Right kidney (tissue), 1 donor: ENCODE measurements at regions not wholly inside any gene's neighbourhood (a gene's known extent, or its start where the extent isn't known, plus 50 kb on each side); places are given as distances from the start of the nearest gene placed in this dataset.

Source experiments
- DNase-seq: peaks from one replicate; pipeline ENCODE4 v3.0.0-alpha.2; 2016

DNA sequence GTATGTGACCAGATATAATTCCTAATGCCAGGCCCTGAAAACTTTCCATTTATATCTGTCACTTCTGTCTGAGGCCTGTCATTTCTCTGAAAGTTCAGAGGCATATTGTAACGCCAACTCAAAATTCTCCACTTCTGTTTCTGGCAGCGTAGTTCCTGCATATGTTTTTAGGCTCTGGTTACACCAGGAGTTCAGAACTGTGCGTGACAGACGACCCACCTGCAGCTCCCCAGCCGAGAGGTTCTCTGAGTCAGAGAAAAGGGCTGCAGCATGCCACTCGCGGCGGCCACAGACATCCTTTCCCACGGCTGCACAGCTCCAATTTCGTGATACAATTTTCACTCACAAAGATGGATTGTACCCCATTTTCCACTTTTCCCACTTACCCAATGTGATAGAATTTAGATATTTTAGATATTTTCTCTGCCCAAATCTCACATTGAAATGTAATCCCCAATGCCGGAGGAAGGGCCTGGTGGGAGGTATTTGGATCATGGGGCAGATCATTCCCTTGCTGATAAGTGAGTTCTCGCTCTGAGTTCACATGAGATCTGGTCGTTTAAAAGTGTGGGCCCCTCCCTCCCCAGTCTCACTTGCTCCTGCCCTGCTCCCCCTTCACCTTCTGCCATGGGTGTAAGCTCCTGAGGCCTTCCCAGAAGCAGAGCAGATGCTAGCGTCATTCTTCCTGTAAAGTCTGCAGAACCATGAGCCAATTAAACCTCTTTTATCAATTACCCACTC lies 308.1 kb downstream of the LIG4 start:
- no peak for DNase-seq

DNA sequence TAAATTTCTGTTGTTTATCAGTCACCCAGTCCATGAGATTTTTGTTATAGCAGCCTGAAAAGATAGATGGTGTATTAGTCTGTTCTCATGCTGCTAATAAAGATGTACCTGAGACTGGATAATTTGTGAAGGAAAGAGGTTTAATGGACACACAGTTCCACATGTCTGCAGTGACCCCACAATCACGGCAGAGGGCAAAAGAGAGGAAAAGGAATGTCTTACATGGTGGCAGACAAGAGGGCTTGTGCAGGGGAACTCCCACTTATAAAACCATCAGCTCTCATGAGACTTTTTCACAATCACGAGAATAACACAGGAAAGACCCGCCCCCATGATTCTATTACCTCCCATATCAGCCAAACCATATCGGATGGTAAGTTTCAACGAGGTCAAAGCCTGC lies 309.2 kb downstream of the LIG4 start:
- no peak for DNase-seq

DNA sequence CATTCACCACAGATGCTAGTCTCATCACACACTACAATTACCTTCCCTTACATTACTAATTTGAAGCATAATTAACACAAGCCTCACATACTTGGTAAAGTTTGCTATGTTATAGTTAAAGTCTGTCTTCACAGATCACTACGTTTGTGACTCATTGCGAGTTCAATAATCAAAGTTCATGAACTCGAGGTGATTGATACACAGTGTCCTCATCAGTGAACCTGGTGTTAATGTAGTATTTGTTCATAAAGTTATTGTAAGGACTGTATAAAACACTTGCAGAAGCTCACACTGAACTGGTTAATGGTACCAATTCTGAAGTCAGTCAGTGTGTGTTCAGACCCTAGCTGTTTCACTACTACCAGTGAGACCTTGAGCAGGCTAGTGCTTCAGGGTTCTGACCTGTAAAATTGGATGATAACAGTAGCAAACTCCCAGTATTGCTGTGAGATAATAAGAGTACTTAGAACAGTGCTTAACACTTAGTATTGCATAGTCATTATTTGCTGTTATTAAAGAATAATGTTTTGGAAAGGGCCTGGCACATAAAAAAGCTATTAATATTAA lies 313.3 kb downstream of the LIG4 start:
- no peak for DNase-seq

DNA sequence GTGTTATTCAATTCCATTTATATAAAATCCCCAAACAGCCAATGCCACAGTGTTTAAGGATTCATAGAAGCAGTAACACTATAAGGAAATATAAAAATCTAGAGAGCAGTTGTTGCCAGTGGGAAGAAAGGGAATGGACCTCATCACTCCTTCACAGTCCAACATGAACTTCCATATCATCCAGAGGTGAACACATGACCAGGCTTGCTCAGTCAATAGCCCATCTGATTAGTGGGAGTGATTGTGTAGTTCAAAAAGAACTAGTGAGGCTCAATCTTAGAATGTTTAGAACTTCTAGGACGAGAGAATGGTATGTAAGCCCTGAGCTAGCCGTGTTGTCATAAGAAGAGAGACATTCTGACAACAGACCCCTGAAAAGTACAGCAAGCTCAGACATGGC lies 314.1 kb downstream of the LIG4 start:
- DNase-seq = no peak

DNA sequence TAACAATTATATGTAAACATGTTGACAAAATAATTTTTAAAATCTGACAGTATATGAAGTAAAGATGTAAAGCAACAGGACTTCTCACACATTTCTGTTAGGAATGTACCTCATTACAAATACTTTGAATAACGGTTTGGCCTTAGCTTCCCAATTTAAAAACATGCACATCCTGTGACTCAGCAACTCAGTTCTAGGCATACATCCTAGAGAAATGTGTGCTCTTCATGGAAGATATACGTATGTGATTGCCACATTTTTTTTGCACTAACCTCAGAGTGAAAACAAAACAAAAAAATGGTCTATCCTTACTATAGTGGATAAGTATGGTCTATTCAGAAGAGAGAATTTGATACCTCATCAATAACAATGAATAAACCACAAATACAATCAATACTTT lies 314.6 kb downstream of the LIG4 start:
- no peak for DNase-seq

DNA sequence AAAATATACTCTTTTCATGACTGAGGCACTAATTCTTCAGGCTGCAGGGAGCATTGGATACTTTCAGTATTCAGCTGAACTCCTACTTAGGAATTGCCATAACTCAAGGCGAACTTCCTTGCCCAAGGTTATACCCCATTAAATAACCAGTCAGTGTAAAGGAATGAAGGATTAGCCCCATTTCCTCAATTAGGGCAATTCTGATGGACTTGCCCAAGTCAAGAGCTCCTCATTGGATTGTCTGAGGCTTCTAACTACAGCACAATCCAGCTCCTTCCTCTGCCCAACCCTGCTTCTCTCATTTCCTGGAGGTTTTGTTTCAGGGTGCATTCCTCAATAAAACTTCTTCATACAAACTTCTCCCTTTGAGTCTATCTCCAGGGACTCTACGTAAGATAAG lies 329.2 kb downstream of the LIG4 start:
- DNase-seq = no peak

DNA sequence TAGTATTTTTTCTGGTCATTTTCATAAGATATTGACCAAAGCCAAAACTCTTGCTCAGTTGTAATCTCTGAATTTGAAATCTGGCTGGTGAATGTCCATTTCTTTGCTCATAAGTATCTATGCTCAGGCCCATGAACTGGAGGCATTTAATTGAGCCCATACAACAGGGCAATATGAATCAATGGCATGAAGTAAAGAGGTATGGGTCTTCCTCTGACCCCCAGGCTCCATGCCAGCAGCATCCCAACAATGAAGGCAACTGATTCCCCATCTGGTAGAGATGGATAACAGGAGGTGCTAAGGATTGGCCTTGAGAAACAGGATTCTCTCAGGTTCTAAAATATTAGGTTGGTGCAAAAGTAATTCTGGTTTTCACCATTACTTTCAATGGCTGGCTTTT lies 330.8 kb downstream of the LIG4 start:
- DNase-seq = no peak

DNA sequence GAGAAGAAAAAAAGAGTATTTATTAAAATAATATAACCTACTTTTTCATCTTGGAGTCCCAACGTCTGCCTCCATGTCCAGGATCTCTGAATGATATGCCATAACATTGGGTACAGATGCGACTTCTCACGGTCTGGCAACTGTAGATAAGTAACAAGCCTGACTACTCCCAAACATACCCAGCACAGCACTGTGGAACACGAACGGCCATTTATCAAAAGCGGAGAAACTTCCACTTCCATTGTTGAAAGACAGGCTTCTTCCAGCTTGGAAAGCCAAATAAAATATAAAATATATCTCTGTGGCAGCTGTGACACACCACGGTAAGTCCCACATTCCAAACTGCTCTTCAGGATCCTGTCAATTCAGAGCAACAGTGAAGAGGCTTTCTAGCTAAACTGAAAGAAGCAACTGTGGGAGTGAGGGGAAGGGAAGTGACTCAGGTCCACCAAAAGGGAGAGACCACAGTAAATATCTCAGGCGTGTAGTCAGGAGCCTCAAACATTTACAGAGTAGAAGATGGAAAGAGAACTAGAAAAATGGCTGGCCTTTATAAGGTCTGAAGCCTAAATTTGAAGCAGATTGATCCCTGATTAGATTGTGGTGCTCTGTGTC lies 331.7 kb downstream of the LIG4 start:
- DNase-seq = no peak

DNA sequence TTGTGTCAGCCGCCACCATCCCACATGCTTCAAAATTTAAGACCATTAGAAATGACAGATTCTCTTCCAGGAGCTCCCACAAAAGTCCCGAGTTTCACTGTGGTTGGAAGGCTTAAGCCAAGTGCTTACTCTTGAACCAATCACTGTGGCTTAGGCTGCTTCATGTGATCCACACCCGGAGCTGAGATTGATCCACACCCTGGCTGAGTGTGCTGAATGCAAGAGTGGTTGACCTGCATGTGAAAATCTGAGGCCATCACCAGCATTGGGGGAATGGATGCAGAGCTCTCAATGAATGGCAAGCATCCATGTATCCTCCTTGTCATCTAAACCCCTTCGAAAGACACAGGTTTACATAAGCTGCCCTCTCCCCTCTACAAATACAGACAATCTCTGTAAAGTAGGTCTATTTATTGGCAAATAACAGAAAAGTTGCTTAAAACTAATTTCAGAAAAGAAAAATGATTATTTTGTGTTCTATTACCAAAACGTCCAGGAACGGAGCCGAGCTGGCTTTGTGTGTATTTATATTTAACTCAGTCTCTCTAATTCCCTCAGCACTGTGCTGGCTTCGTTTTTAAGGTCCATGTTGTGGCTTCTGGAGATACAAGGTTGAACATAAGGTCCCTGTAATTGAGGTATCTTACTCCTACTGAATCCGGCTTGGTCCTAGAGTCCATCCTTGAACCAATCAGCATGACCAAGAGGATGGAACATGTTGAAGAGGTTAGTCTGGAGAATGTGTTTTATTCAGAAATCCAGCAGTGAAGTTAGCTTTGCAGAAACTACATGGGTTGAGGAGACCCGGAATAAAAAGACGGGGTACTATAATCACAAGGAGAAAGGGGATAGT lies 332.4 kb downstream of the LIG4 start:
- DNase-seq = no peak

DNA sequence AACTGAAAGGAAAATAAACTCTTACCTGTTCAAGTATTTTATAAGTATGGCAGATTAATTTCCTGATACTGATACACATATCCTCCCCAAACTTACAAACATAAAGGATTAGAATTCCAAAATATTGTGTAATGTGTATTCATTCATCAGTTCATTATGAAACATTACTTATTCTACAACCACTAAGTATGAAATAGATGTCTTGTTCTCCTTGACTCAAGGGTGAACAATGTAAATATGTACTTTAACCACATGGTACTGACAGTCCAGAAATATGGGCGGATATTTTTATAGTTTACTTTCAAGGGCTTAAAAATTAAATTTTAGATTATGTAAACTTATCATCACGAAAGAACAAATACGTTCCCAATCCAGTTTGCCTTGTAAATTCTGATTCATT lies 334.0 kb downstream of the LIG4 start:
- DNase-seq = no peak

DNA sequence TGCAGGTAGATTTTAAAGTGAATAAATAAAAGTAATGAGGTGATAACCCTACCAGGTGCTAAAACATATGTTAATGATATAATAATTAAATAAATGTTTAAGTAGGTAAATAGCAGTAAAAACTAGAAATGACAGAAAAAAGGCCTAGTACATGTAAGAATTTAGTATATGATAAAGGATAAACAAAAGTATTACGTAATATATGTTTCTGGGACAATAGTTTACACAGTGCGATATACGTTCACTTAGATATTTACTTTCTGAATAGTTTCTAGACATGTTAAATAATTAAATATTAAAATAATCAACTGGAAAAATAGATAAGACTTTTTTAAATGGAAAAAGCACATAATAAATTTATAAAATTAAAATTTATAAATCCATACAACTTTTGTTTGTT lies 340.9 kb downstream of the LIG4 start:
- no peak for DNase-seq

DNA sequence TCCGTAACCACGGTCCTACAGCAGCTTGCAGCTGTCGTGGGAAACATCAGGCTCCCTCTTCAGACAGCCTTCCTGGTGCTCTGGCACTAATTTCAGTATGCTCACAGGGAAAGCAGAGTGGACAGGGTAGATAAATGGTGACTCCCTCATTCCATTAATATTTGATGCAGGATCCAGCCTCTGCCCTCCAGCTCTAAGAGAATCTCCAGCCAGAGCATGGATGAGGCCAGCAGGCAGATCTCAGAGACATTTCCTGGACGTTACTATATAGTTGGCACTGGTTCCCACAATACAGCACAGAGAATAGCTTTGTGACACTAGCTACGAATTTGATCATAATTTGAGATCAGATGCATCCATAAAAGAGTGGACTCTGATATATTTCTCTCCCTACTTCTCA lies 341.4 kb downstream of the LIG4 start:
- no peak for DNase-seq

DNA sequence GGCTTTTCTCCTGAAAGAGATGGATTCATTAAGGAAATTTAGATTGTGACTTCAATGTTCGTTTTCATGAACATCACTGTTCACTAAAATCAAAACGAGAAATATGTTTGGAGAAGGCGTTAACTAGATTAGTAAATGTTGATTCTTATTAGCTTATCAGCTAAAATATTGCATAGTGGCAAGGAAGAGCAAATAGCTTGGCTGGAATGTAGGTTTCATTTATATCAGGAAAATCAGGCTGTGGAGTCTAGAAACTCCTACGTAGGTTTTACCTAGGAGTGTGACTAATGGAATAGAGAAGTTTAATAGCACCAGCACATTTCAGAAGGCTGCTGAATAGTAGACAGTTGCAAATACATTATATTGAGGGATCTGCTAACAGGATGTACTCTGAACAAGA lies 344.9 kb downstream of the LIG4 start:
- DNase-seq = no peak

DNA sequence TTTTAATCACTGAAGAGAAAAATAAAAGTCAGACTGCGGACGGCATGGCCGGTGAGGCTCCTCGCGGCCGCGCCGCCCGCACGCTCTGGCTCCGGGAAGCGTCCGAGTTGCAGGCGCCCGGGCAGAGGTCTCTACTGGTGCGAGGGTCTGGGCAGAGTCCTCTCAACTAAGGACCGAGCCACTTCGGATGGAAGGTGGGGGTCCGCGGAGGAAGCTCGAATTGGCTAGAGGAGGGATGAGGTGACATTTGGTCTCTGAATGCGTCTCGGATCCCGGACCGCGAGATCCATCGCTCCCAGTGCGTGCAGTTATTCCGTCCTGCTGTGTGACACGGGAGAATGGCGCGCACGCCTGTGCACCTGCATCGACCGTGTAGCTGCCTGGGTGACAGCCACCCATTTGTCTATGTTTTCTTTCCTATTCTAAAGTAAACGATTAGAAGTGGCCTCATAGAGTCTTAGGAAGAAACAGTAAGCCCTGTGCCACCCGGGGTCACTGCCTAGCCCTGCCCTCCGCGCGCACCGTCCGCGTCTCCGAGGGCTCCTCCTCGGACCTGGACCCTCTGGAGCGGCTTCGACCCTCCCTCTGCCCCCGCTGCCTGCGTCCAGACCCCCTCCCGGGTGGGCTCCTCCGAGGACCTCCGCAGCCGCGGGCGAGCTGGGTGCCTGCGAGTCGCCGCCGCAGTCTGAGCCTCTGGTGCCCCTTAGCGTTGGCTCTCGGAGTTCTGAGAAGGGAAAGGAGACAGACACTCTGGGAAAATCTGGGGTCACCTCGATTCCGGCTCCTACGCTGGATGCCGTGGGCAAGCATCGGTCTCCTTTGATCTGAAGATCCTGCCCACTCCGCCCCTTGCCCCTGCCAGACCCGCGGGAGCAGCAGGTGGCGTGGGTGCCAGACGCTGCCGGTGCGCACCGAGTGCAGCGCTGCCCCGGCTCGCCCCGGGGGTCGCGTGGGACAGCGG lies 347.4 kb downstream of the LIG4 start:
- DNase-seq = peak; percentile 77

DNA sequence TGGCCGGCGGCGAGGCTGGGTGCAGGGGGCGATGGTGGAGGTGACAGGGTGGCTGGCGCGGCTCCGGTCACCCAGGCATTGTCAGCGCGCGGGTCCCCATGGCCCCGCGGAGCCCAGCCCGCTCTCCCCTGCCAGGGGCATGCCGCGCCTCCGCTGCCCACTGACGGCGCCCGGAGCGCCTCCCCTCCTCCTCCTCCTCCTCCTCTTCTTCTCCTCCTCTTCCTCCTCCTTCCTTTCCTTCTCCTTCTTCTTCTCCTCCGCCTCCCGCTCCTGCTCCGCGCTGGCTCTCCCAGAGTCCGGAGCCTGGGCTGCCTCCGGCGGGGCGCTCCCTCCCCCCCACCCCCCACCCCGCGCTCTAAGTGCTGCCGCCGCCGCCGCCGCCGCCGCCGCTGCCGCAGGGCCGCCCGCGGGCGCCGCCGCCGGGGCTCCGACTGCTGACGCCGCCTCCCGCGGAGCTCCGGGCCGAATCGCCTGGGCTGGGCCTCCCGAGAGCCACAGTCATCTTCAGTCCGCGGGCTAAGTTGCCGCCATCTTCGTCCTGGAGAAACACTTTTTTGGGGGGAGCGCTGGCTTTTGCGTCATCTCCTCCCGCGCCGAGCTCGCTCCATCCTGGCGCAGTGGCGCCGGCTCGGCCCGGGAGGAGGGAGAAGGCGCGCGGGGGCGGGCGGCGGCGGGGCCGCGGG lies 348.3 kb downstream of the LIG4 start:
- DNase-seq = no peak

DNA sequence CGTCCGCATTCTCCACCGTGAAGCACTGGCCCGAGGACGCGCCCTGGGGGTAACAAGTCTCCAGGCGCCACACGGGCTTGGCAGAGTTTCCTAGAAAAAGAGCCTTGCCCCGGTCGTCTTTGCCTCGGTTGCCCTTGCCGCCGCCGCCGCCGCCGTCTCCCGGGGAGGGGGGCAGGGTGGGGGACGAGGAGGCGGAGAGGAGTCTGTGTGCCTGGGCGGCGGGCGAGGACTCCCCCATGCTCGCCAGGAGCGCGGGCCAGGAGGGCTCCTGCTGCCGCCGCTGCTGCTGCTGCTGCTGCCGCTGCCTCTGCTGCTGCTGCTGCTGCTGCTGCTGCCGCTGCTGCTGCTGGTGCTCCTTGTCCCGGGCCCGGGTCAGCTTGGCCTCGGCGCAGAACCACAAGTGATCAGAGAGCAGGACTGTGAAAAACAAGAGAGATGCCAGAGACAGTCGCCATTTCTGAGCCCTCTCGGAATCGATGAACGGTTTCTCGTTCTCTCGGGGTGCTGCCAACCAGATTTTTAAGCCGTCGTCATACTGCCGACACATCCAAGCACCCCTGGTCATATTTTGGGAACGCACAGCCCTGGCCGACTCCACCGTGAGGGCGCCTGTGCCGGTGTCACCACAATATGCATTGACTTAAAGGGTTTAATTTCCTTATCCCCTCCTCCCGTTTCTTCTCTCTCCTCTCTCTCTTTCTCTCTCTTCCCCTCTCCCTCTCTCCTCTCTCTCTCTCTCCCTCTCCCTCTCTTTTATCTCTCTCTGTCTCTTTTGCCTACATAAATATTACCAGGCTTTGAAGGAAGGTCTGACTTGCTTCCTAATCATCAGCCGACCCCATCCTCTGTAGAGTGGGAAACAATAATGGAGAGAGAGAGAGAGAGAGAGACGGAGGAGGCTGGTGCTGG lies 349.1 kb downstream of the LIG4 start:
- peak; percentile 76 for DNase-seq

DNA sequence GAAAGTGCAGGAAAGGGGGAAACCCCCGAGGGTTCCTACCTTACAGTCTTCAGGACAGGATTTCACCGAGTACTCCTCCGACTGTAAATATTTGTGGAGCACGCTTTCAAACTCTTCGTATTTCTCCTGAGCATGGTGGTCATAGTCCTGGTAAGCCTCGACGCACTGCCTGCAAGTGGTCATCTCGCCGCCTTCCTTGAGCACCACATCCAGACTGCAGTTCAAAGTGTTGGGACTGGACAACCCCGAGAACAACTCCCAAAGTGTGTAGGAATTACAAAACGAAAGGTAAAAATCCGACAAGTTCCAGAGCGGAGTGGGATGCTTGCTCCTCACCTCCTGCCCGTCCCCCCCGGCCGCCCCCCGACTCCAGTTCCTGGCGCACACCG lies 349.7 kb downstream of the LIG4 start:
- peak; percentile 54 for DNase-seq

DNA sequence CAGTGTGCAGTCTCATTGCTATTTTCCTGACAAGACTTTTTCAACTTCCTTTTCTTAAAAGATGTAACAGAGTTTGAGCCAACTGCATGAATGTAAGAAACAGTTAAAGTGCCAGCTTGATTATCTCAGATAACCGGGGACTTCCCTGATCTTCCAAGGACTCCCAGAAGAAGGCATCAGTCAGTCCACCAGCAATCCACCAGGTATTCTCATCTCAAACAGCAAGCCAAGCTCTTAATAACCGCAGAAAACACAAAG lies 350.1 kb downstream of the LIG4 start:
- no peak for DNase-seq

DNA sequence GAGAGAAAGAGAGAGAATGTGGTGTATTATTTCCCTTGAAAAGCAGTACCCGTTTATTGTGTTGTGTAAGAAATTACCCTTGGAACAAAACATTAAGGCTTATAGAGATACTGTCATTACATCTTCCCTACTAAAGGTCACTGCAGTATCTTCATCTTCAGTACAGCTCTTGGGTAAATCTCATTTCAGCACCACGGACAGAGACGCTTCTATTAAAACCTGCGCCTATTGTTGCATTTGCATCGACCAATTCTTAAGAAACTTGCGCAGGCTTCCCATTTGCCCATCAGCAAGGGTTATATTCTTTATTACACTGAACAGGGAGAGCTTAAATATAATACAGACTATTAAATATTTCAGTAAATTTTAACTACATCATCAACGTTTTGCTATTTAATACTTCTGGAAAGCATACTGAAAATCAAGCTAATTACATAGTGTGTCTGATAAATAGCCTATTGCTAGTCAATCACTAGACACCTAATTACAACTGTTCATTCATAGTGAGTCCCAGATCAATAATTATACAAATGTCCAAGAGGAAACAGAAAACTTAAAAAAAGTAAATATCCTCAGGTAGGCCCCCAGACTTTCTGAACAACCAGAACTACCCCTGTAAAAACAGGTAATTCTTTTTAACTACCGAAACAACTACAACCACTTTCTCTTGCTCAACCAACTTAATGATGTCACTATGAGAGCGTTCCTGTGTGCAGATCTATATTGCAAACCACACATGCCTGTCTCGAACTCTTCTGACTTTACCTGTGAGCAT lies 350.6 kb downstream of the LIG4 start:
- peak; percentile 4 for DNase-seq

DNA sequence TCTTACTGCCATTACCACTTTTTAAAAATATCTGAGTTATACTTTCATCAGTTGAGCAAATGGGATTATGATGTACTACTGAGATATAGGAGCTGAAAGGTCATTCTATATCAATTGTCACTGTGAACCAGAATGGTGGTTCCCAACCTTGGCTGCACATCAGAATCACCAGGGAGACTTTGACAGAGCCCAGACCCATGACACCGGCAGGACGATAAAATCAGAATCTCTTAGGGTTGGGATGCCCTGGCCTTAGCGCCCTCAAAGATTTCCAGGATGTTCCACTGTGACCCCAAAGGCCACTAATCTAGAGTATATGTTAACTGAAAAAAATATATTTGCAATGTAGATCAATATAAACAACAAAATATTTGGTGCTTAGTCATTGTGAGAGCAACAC lies 355.1 kb downstream of the LIG4 start:
- DNase-seq = no peak
